DMS114 treated with DMSO at 0.1 percent for 48 hours (cell line): ENCODE measurements at regions not wholly inside any gene's neighbourhood (a gene's known extent, or its start where the extent isn't known, plus 50 kb on each side); places are given as distances from the start of the nearest gene placed in this dataset.
"Not testable (repeated sequence)": the region's sequence is repeated elsewhere in the genome, so short reads cannot be mapped to it uniquely, and the experiment has no call there.

Experiments
- DNase-seq: peaks from one replicate; lab custom pipeline; 2025; ENCODE audit not compliant: unreplicated experiment; lab: John Stamatoyannopoulos, UW

- no peak for DNase-seq
These were observed 83.9 kb upstream of the PAX2 start for GRCh38 chr10:100661520-100661919.

- no peak for DNase-seq
These were observed 83.3 kb upstream of the PAX2 start for GRCh38 chr10:100662067-100662466.

- DNase-seq = no peak
These were observed 80.8 kb upstream of the PAX2 start for GRCh38 chr10:100664316-100665149.

- not testable (repeated sequence) for DNase-seq
These were observed 78.7 kb upstream of the PAX2 start for GRCh38 chr10:100666634-100667033.

- DNase-seq = no peak
These were observed 75.8 kb upstream of the PAX2 start for GRCh38 chr10:100669616-100670015.

GRCh38 chr10:100670368-100670767 lies 75.0 kb upstream of the PAX2 start:
- DNase-seq = no peak

- no peak for DNase-seq
These were observed 74.4 kb upstream of the PAX2 start for GRCh38 chr10:100670828-100671479.

- DNase-seq = no peak
These were observed 73.2 kb upstream of the PAX2 start for GRCh38 chr10:100672199-100672598.

- no peak for DNase-seq
These were observed 68.0 kb upstream of the PAX2 start for GRCh38 chr10:100677290-100677945.

- no peak for DNase-seq
These were observed 66.1 kb upstream of the PAX2 start for GRCh38 chr10:100679327-100679726.

- no peak for DNase-seq
These were observed 62.4 kb upstream of the PAX2 start for GRCh38 chr10:100683004-100683403.

GRCh38 chr10:100683545-100684300 lies 61.7 kb upstream of the PAX2 start:
- DNase-seq = no peak

GRCh38 chr10:100684688-100685235 lies 60.6 kb upstream of the PAX2 start:
- no peak for DNase-seq

- DNase-seq = no peak
These were observed 60.1 kb upstream of the PAX2 start for GRCh38 chr10:100685331-100685730.

- DNase-seq = no peak
These were observed 58.0 kb upstream of the PAX2 start for GRCh38 chr10:100687143-100688003.

- no peak for DNase-seq
These were observed 57.2 kb upstream of the PAX2 start for GRCh38 chr10:100688201-100688600.

- no peak for DNase-seq
These were observed 51.6 kb upstream of the PAX2 start for GRCh38 chr10:100693821-100694220.
